ENCODE measurements at regions not wholly inside any gene's neighbourhood (a gene's known extent, or its start where the extent isn't known, plus 50 kb on each side); places are given as distances from the start of the nearest gene placed in this dataset.

GRCh38 chr3:72223116-72223515 lies 438.2 kb upstream of the PROK2 start:
- no peak overlapping the region for H3K4me3 ChIP-seq

GRCh38 chr3:72222410-72222809 lies 437.5 kb upstream of the PROK2 start:
- no peak overlapping the region for H3K27ac ChIP-seq

More at GRCh38 chr3:72223116-72223515, 438.2 kb upstream of the PROK2 start:
- H3K27ac ChIP-seq: no peak overlapping the region

GRCh38 chr3:72220946-72221345 lies 436.0 kb upstream of the PROK2 start:
- Histone ChIP-seq H3K4me3 (no peak overlapping the region), H3K27ac (no peak overlapping the region)

More at GRCh38 chr3:72222410-72222809, 437.5 kb upstream of the PROK2 start:
- H3K4me3 ChIP-seq: no peak overlapping the region

- Histone ChIP-seq H3K27ac (no peak overlapping the region), H3K4me3 (no peak overlapping the region)
Observed at GRCh38 chr3:72219752-72220151, 434.8 kb upstream of the PROK2 start.

- Histone ChIP-seq H3K27ac (no peak overlapping the region), H3K4me3 (no peak overlapping the region)
Observed at GRCh38 chr3:72217570-72217969, 432.6 kb upstream of the PROK2 start.

- Histone ChIP-seq H3K27ac (no peak overlapping the region), H3K4me3 (no peak overlapping the region)
Observed at GRCh38 chr3:72214066-72214951, 429.4 kb upstream of the PROK2 start.

GRCh38 chr3:72213296-72214065 lies 428.5 kb upstream of the PROK2 start:
- Histone ChIP-seq H3K27ac (no peak overlapping the region), H3K4me3 (no peak overlapping the region)

GRCh38 chr3:72212396-72212795 lies 427.4 kb upstream of the PROK2 start:
- H3K27ac ChIP-seq: no peak overlapping the region
- no peak overlapping the region for H3K4me3 ChIP-seq

GRCh38 chr3:72210261-72210660 lies 425.3 kb upstream of the PROK2 start:
- Histone ChIP-seq H3K4me3 (no peak overlapping the region), H3K27ac (no peak overlapping the region)

GRCh38 chr3:72205297-72205826 lies 420.4 kb upstream of the PROK2 start:
- H3K27ac ChIP-seq: no peak overlapping the region
- no peak overlapping the region for H3K4me3 ChIP-seq

- Histone ChIP-seq H3K27ac (no peak overlapping the region), H3K4me3 (no peak overlapping the region)
Observed at GRCh38 chr3:72204452-72204851, 419.5 kb upstream of the PROK2 start.

- Histone ChIP-seq H3K4me3 (no peak overlapping the region), H3K27ac (no peak overlapping the region)
Observed at GRCh38 chr3:72203613-72204349, 418.8 kb upstream of the PROK2 start.

GRCh38 chr3:72203105-72203504 lies 418.2 kb upstream of the PROK2 start:
- no peak overlapping the region for H3K27ac ChIP-seq

GRCh38 chr3:72200332-72200731 lies 415.4 kb upstream of the PROK2 start:
- Histone ChIP-seq H3K27ac (no peak overlapping the region), H3K4me3 (no peak overlapping the region)

More at GRCh38 chr3:72203105-72203504, 418.2 kb upstream of the PROK2 start:
- H3K4me3 ChIP-seq: no peak overlapping the region

- Histone ChIP-seq H3K27ac (no peak overlapping the region), H3K4me3 (no peak overlapping the region)
Observed at GRCh38 chr3:72199530-72199929, 414.6 kb upstream of the PROK2 start.

- Histone ChIP-seq H3K4me3 (no peak overlapping the region), H3K27ac (no peak overlapping the region)
Observed at GRCh38 chr3:72196377-72196929, 411.5 kb upstream of the PROK2 start.

- H3K4me3 ChIP-seq: no peak overlapping the region
- no peak overlapping the region for H3K27ac ChIP-seq
Observed at GRCh38 chr3:72195895-72196294, 410.9 kb upstream of the PROK2 start.

- Histone ChIP-seq H3K4me3 (no peak overlapping the region), H3K27ac (peak overlapping the region in 1 of 21 experiments; percentile 47)
Observed at GRCh38 chr3:72194458-72194857, 409.5 kb upstream of the PROK2 start.

- Histone ChIP-seq H3K27ac (peak overlapping the region in 1 of 21 experiments; percentile 47), H3K4me3 (no peak overlapping the region)
Observed at GRCh38 chr3:72193771-72194430, 409.0 kb upstream of the PROK2 start.
